HCT116 (cell line): ENCODE measurements at regions not wholly inside any gene's neighbourhood (a gene's known extent, or its start where the extent isn't known, plus 50 kb on each side); places are given as distances from the start of the nearest gene placed in this dataset.

Source experiments
- ATAC-seq: fragments of 200-7000 bp; cut with Tn5 transposase; 2 replicates; pipeline ENCODE4 v1.9.1; 2020; ENCODE audit warnings: mild to moderate bottlenecking, moderate library complexity
- BruUV-seq: library from RNA; stranded (reverse); fragments of 400-500 nt; replicated peaks from 2 replicates; lab custom pipeline; 2021; lab: Mats Ljungman, UMichigan
- CTCF ChIA-PET: fragments of 300-600 bp; sonication (Branson Sonifier 250); formaldehyde crosslinking; loops from one replicate; lab custom pipeline; 2021; ENCODE audit warnings: antibody characterized with exemption; lab: Charles Lee
- POLR2A ChIA-PET: fragments of 300-600, 350-600 bp; sonication (Branson Sonifier 250); formaldehyde crosslinking; loops from one replicate; lab custom pipeline; 2021; ENCODE audit warnings: antibody characterized with exemption; lab: Charles Lee
- RAD21 ChIA-PET, 2 experiments: fragments of 300-600 bp; sonication (Branson Sonifier 250); formaldehyde crosslinking; loops; one replicate each; lab custom pipeline; 2023; ENCODE audit warnings: low total read pairs in 2 of 2; ENCODE audit not compliant: uncharacterized antibody in 2 of 2, unreplicated experiment in 2 of 2, low non-redundant PET in 1 of 2; lab: Charles Lee
- DNase-seq: peaks from one replicate; pipeline ENCODE4 v3.0.0-alpha.2; 2010; ENCODE audit warnings: low read depth, low spot score
- H2AFZ ChIP-seq: fragments of 200-600 bp; shearing (Covaris generic), sonication (generic); 2 replicates; pipeline ENCODE4 v1.6.1; 2017; ENCODE audit warnings: low read depth, mixed run types, mixed read lengths, antibody characterized with exemption, low read length; ENCODE audit not compliant: poor library complexity, severe bottlenecking
- H3K27ac ChIP-seq: 2 replicates; pipeline ENCODE4 v1.5.1; 2012; ENCODE audit warnings: low read depth, low read length
- H3K27me3 ChIP-seq: fragments of 200-600 bp; sonication (generic); 2 replicates; pipeline ENCODE4 v1.6.1; 2016; ENCODE audit warnings: mixed run types, low read length, mixed read lengths; ENCODE audit not compliant: insufficient read depth
- H3K36me3 ChIP-seq, 2 experiments: fragments of 200-500 bp in 1 of 2; fragments of 200-600 bp in 1 of 2; sonication (Bioruptor generic) in 1 of 2; sonication (generic) in 1 of 2; 2 replicates each; pipeline versions ENCODE4 v1.5.1 to v1.6.1; 2014 to 2016; ENCODE audit warnings: low read length in 2 of 2, inconsistent platforms in 1 of 2, mixed read lengths in 1 of 2, mixed run types in 1 of 2; ENCODE audit not compliant: insufficient read depth in 2 of 2, control insufficient read depth in 1 of 2
- H3K4me1 ChIP-seq, 2 experiments: fragments of 200-600 bp in 1 of 2; sonication (generic) in 1 of 2; 2 replicates each; pipeline versions ENCODE4 v1.5.1 to v1.6.1; 2012 to 2017; ENCODE audit warnings: low read length in 2 of 2, inconsistent platforms in 1 of 2, mild to moderate bottlenecking in 1 of 2, mixed read lengths in 1 of 2, mixed run types in 1 of 2, moderate library complexity in 1 of 2; ENCODE audit not compliant: insufficient read depth in 2 of 2, control insufficient read depth in 1 of 2
- H3K4me2 ChIP-seq: fragments of 200-600 bp; sonication (generic); 2 replicates; pipeline ENCODE4 v1.6.1; 2017; ENCODE audit warnings: mixed run types, low read length, mixed read lengths
- H3K4me3 ChIP-seq, 2 experiments: fragments of 200-600 bp in 1 of 2; sonication (generic) in 1 of 2; replicated peaks in 1 of 2; 2 replicates each; pipeline ENCODE4 v1.5.1; 2011 to 2016; ENCODE audit warnings: low read length in 2 of 2, control low read depth in 1 of 2, low read depth in 1 of 2, mild to moderate bottlenecking in 1 of 2, mixed read lengths in 1 of 2, mixed run types in 1 of 2
- H3K79me2 ChIP-seq: fragments of 200-600 bp; sonication (generic); 2 replicates; pipeline ENCODE4 v1.6.1; 2017; ENCODE audit warnings: mild to moderate bottlenecking, mixed run types, low read length, moderate library complexity, mixed read lengths; ENCODE audit not compliant: insufficient read depth
- H3K9ac ChIP-seq: fragments of 200-600 bp; sonication (generic); 2 replicates; pipeline ENCODE4 v1.6.1; 2016; ENCODE audit warnings: low read length, mixed read lengths
- H3K9me2 ChIP-seq: fragments of 200-600 bp; sonication (generic), shearing (Covaris generic); 2 replicates; pipeline ENCODE4 v1.6.1; 2017; ENCODE audit warnings: mixed run types, mild to moderate bottlenecking, moderate library complexity; ENCODE audit not compliant: insufficient read depth
- H3K9me3 ChIP-seq, 2 experiments: fragments of 200-500 bp in 1 of 2; fragments of 200-600 bp in 1 of 2; sonication (Bioruptor generic) in 1 of 2; sonication (generic) in 1 of 2; 2 replicates each; pipeline ENCODE4 v1.6.1; 2014 to 2017; ENCODE audit warnings: low read length in 2 of 2, mixed read lengths in 2 of 2, inconsistent platforms in 1 of 2, low read depth in 1 of 2, mild to moderate bottlenecking in 1 of 2, mixed run types in 1 of 2, moderate library complexity in 1 of 2; ENCODE audit not compliant: control insufficient read depth in 1 of 2, insufficient read depth in 1 of 2
- H4K20me1 ChIP-seq: fragments of 200-600 bp; sonication (generic), shearing (Covaris generic); 2 replicates; pipeline ENCODE4 v1.6.1; 2017; ENCODE audit warnings: mixed run types, mild to moderate bottlenecking, moderate library complexity; ENCODE audit not compliant: insufficient read depth
- CEBPB ChIP-seq: IDR thresholded peaks from 2 replicates; pipeline ENCODE4 v1.6.1; 2012; ENCODE audit warnings: low read depth
- EGR1 ChIP-seq: IDR thresholded peaks from 2 replicates; pipeline ENCODE4 v1.6.1; 2012; ENCODE audit warnings: low read depth
- ELF1 ChIP-seq: IDR thresholded peaks from 2 replicates; pipeline ENCODE4 v1.6.1; 2012; ENCODE audit warnings: low read depth, borderline replicate concordance
- EZH2 ChIP-seq: fragments of 200-600 bp; sonication (generic); IDR thresholded peaks from 2 replicates; pipeline ENCODE4 v1.6.1; 2017; ENCODE audit warnings: antibody characterized with exemption, mixed run types
- EZH2phosphoT487 ChIP-seq: fragments of 200-600 bp; IDR thresholded peaks from 2 replicates; pipeline ENCODE4 v1.6.1; 2018; ENCODE audit warnings: antibody characterized with exemption, borderline replicate concordance
- JUND ChIP-seq: IDR thresholded peaks from 2 replicates; pipeline ENCODE4 v1.6.1; 2012
- POLR2A ChIP-seq: IDR thresholded peaks from 2 replicates; pipeline ENCODE4 v1.7.0; 2011; ENCODE audit warnings: borderline replicate concordance; ENCODE audit not compliant: insufficient read depth, insufficient read length; ENCODE audit errors: extremely low read depth
- POLR2AphosphoS5 ChIP-seq: IDR thresholded peaks from 2 replicates; pipeline ENCODE4 v1.6.1; 2011; ENCODE audit warnings: mild to moderate bottlenecking, low read depth, low read length, moderate library complexity
- RAD21 ChIP-seq: IDR thresholded peaks from 2 replicates; pipeline ENCODE4 v1.6.1; 2012; ENCODE audit warnings: low read depth, mild to moderate bottlenecking
- SIN3A ChIP-seq: IDR thresholded peaks from 2 replicates; pipeline ENCODE4 v1.6.1; 2012; ENCODE audit warnings: low read depth
- SP1 ChIP-seq: IDR thresholded peaks from 2 replicates; pipeline ENCODE4 v1.6.1; 2012; ENCODE audit warnings: low read depth
- TCF7L2 ChIP-seq: IDR thresholded peaks from 2 replicates; pipeline ENCODE4 v1.7.0; 2011; ENCODE audit warnings: borderline replicate concordance, inconsistent platforms; ENCODE audit not compliant: insufficient read depth, insufficient read length; ENCODE audit errors: extremely low read depth
- YY1 ChIP-seq: IDR thresholded peaks from 2 replicates; pipeline ENCODE4 v1.6.1; 2011; ENCODE audit warnings: low read length, low read depth, moderate library complexity, mild to moderate bottlenecking; ENCODE audit not compliant: insufficient replicate concordance; ENCODE audit errors: extremely low read depth
- ZFX ChIP-seq: fragments of 450-650 bp; IDR thresholded peaks from 2 replicates; pipeline ENCODE4 v1.6.1; 2017
- ZNF274 ChIP-seq: fragments of 200-500 bp; sonication (Bioruptor generic); IDR thresholded peaks from 2 replicates; pipeline ENCODE4 v1.6.1; 2014; ENCODE audit warnings: mild to moderate bottlenecking, low read depth, low read length, inconsistent platforms
- intact Hi-C: fragments of 100-400 bp; cut with micrococcal nuclease; formaldehyde crosslinking; loops from 2 replicates; pipeline ENCODE4 v1.10.0; 2022
- TF ChIP-seq, protein P1 (sequence below): IDR thresholded peaks from 2 replicates; pipeline ENCODE4 v1.6.1; 2012
- TF ChIP-seq, protein P2 (sequence below): IDR thresholded peaks from 2 replicates; pipeline ENCODE4 v1.6.1; 2012; ENCODE audit warnings: low read depth

DNA sequence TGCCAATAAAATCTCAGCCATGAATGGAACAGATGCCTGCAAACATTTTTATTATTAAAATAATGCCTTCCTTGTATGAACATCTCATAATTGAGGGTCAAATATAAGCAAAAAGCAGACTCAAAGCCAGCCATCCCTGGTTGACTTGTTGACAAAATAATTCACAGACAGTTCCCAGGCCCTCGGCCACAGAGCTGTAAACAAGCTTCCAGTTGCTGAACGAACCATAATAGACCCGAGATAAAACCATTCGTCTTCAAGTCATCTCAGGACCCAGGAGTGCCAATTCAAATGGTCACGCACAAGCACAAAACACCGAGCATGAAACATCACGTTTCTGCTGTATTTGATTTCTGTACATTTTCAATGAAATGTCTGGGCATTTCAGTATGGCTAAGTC, 113.3 kb upstream of the CDYL start:
- intact Hi-C loops = no loop called here
- Histone ChIP-seq H3K9ac (no peak overlapping the region), H3K4me3 (no peak overlapping the region), H4K20me1 (no peaks in the 10 kb centered on the region), H3K9me2 (no peaks in the 10 kb centered on the region), H3K79me2 (no peaks in the 10 kb centered on the region), H3K27me3 (no peaks in the 10 kb centered on the region), H3K27ac (no peak overlapping the region), H2AFZ (no peak overlapping the region), H3K9me3 (no peaks in the 10 kb centered on the region), H3K4me1 (no peaks in the 10 kb centered on the region), H3K36me3 (no peaks in the 10 kb centered on the region), H3K4me2 (no peak overlapping the region)
- no peak for ATAC-seq
- POLR2A ChIA-PET = no interaction called here
- no peak for DNase-seq
- BruUV-seq = no TSS peak
- RAD21 ChIA-PET = no interaction called here
- CTCF ChIA-PET = no interaction called here
- TF ChIP-seq SIN3A = no peak
- no peak for TF ChIP-seq YY1
- TF ChIP-seq EGR1 = no peak
- no peak for TF ChIP-seq EZH2
- TF ChIP-seq, protein P1, sequence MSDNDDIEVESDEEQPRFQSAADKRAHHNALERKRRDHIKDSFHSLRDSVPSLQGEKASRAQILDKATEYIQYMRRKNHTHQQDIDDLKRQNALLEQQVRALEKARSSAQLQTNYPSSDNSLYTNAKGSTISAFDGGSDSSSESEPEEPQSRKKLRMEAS = no peak
- no peak for TF ChIP-seq POLR2A
- TF ChIP-seq ELF1 = no peak
- no peak for TF ChIP-seq ZFX
- TF ChIP-seq EZH2phosphoT487 = no peak
- TF ChIP-seq POLR2AphosphoS5 = no peak
- no peak for TF ChIP-seq SP1
- no peak for TF ChIP-seq TCF7L2

DNA sequence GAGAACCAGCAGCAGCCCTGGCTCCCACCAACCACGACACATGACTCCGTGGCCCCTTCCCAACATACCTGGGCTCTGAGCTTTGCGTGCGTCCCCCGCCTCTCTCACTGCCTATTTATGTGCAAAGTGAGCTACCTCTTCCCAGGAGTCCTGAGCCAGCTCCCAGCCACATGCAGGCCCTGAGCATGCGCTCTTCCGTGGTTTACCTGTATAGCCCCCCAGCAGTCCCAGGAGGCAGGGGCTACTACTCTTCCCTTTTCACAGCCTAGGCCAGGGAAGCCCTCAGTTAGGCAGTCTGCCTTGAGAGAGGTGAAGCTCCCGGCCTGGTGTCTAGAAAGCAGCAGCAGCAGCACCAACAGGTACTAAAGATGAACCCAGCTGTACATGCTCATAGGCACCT, 114.8 kb upstream of the CDYL start:
- CTCF ChIA-PET = no interaction called here
- RAD21 ChIA-PET = no interaction called here
- BruUV-seq = no TSS peak
- ATAC-seq (no peak), DNase-seq (no peak)
- TF ChIP-seq YY1 (no peak), JUND (no peak), RAD21 (no peak), SIN3A (no peak), CEBPB (no peak), ZFX (no peak), POLR2A (no peak), SP1 (no peak), EGR1 (no peak), ZNF274 (no peak), TCF7L2 (no peak), POLR2AphosphoS5 (no peak), EZH2 (no peak), ELF1 (no peak)
- TF ChIP-seq, protein P2, sequence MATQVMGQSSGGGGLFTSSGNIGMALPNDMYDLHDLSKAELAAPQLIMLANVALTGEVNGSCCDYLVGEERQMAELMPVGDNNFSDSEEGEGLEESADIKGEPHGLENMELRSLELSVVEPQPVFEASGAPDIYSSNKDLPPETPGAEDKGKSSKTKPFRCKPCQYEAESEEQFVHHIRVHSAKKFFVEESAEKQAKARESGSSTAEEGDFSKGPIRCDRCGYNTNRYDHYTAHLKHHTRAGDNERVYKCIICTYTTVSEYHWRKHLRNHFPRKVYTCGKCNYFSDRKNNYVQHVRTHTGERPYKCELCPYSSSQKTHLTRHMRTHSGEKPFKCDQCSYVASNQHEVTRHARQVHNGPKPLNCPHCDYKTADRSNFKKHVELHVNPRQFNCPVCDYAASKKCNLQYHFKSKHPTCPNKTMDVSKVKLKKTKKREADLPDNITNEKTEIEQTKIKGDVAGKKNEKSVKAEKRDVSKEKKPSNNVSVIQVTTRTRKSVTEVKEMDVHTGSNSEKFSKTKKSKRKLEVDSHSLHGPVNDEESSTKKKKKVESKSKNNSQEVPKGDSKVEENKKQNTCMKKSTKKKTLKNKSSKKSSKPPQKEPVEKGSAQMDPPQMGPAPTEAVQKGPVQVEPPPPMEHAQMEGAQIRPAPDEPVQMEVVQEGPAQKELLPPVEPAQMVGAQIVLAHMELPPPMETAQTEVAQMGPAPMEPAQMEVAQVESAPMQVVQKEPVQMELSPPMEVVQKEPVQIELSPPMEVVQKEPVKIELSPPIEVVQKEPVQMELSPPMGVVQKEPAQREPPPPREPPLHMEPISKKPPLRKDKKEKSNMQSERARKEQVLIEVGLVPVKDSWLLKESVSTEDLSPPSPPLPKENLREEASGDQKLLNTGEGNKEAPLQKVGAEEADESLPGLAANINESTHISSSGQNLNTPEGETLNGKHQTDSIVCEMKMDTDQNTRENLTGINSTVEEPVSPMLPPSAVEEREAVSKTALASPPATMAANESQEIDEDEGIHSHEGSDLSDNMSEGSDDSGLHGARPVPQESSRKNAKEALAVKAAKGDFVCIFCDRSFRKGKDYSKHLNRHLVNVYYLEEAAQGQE = no peak
- TF ChIP-seq, protein P1 = no peak
- Histone ChIP-seq H3K4me1 (no peaks in the 10 kb centered on the region), H3K9me3 (no peaks in the 10 kb centered on the region), H3K4me2 (no peak overlapping the region), H2AFZ (no peak overlapping the region), H3K9me2 (no peaks in the 10 kb centered on the region), H3K36me3 (no peaks in the 10 kb centered on the region), H3K4me3 (no peak overlapping the region), H4K20me1 (no peaks in the 10 kb centered on the region), H3K79me2 (no peaks in the 10 kb centered on the region), H3K9ac (no peak overlapping the region), H3K27me3 (no peaks in the 10 kb centered on the region), H3K27ac (no peak overlapping the region)
- intact Hi-C loops = no loop called here
- POLR2A ChIA-PET = no interaction called here
